ENCODE measurements at regions not wholly inside any gene's neighbourhood (a gene's known extent, or its start where the extent isn't known, plus 50 kb on each side); places are given as distances from the start of the nearest gene placed in this dataset.

DNA sequence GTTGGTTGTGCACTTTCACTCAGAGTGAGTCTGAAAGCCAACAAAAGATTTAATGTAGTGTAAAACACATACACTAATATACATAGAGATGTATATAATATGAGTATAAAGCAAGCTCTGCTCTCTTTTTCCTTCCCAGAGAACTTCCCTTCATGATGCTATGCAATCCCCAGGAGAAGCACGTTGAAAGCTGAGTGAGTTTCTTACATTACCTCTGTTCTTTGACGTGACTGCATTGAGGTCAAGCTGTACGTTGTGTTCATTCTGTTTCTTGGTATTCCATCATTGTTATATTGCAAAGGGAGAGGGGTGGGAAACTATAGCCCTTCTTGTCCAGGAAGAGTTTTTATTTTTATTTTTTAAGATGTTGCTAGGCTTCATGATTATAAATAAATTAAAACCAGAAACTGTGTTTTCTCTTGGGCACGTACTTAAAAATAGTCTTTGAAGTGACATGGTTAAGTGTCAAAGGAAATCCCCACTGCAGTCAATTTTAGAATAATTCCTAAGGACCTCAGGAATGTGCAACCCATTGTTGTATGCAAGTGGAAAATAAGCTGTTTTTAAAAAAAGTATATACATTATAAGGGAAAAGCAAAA is 651.0 kb downstream of the CD109 start:
- TF ChIP-seq, protein P1, sequence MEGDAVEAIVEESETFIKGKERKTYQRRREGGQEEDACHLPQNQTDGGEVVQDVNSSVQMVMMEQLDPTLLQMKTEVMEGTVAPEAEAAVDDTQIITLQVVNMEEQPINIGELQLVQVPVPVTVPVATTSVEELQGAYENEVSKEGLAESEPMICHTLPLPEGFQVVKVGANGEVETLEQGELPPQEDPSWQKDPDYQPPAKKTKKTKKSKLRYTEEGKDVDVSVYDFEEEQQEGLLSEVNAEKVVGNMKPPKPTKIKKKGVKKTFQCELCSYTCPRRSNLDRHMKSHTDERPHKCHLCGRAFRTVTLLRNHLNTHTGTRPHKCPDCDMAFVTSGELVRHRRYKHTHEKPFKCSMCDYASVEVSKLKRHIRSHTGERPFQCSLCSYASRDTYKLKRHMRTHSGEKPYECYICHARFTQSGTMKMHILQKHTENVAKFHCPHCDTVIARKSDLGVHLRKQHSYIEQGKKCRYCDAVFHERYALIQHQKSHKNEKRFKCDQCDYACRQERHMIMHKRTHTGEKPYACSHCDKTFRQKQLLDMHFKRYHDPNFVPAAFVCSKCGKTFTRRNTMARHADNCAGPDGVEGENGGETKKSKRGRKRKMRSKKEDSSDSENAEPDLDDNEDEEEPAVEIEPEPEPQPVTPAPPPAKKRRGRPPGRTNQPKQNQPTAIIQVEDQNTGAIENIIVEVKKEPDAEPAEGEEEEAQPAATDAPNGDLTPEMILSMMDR (conservative IDR thresholded peaks at IDR 0.05), result no peak
- no peak for TF ChIP-seq ZFX (IDR thresholded peaks at IDR 0.05)
